Activated T-cell treated with anti-CD3 and anti-CD28 coated beads for 24 hours (primary cell): ENCODE measurements at regions not wholly inside any gene's neighbourhood (a gene's known extent, or its start where the extent isn't known, plus 50 kb on each side); places are given as distances from the start of the nearest gene placed in this dataset.
"Not testable (repeated sequence)": the region's sequence is repeated elsewhere in the genome, so short reads cannot be mapped to it uniquely, and the experiment has no call there.

Source experiments
- DNase-seq: peaks from one replicate; pipeline ENCODE4 v3.0.0-alpha.2; 2020; ENCODE audit warnings: low read depth

- DNase-seq: no peak
Measured at GRCh38 chr15:99823346-99823745, 90.1 kb upstream of the LYSMD4 start.

GRCh38 chr15:99819981-99820718, 86.9 kb upstream of the LYSMD4 start:
- no peak for DNase-seq

DNA sequence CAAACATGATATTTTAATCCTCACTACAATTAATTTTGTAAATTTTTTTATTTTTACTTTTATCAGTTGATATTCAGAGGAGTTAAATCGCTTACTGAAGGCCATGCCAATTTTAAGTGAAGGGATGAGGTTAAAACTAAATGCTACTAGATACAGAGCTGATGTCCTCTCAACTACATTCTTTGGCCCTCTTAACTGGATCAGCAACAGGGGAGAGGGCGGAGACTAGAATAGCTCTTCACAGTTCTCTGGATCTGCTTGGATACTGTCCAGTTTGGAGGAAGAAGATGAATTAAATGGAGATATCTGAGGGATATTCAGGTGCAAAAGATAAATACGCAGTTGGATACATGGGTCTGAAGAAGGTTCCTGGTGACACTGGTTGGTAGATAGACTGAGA, 85.6 kb upstream of the LYSMD4 start:
- DNase-seq: no peak

DNA sequence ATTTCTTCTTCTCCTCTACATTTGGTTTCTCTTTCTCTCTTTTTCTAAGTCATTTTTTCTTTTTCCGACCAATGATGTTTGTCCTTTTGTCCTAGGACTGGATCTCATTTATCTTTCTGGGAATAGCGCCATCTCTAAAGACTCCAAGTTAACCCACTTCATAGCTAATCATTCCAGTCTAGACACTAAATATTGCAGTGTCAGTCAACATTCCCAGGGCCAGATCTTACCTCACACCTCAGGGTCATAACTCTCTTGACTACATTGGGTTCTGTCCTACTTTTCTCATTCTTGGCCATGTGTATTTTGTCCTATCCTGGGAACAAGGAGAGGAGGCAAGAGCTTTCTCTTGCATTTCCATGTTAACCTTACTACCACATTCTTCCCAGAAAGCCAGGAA, 83.6 kb upstream of the LYSMD4 start:
- not testable (repeated sequence) for DNase-seq

DNA sequence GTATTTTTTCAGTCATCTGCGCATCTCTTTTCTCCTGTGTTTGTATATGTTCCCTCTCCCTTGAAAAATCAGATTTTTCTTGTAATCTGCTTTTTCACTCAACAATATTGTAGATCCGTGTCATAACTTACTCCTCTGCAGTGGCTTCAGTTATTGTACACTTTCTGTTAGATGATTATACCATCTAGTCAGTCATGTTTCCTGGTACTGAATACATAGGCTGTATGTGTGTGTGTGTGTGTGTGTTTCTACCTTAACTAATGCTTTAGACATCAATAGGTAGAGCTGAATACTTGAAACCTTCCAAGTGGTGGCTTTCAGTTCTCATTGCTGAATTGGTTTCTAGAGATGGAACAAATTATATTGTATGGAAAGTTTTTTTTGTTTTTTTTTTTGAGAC, 77.4 kb upstream of the LYSMD4 start:
- not testable (repeated sequence) for DNase-seq

- not testable (repeated sequence) for DNase-seq
Measured at GRCh38 chr15:99799854-99800250, 66.6 kb upstream of the LYSMD4 start.

DNA sequence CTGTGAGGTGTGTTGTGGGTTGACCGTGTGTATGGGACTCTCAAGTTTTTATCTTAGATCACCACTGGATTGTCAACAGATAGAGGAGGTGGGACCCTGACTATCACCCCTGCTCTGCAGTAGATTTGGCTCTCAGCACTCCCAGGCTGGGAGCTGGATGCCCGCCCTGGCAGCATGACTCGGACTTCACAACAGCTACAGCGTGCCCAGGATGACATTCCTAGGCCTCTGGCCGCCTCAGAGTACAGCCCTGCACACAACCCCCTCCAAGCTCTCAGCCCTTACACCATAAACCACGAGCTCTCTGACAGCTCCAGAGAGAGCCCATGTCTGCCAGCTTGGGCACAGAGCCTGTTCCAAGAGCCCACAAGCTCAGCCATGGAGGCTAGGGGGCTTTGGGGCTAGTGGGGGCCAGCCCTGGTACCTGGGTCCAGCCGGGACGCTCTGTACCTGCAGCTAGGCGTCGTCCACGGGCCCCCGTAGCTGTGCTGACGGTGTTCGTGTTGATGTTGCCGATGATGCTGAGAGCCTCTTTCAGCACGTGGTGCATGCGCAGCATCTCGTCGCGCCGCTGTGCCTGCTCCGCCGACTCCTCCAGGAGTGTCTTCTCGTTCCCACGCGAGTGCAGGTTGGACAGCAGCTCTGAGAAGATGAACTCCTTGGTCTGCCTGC, 66.1 kb upstream of the LYSMD4 start:
- DNase-seq: not testable (repeated sequence)

- not testable (repeated sequence) for DNase-seq
Measured at GRCh38 chr15:99796940-99797870, 64.0 kb upstream of the LYSMD4 start.

- DNase-seq: not testable (repeated sequence)
Measured at GRCh38 chr15:99791881-99792807, 58.9 kb upstream of the LYSMD4 start.

GRCh38 chr15:99790751-99791150, 57.5 kb upstream of the LYSMD4 start:
- DNase-seq: not testable (repeated sequence)

DNA sequence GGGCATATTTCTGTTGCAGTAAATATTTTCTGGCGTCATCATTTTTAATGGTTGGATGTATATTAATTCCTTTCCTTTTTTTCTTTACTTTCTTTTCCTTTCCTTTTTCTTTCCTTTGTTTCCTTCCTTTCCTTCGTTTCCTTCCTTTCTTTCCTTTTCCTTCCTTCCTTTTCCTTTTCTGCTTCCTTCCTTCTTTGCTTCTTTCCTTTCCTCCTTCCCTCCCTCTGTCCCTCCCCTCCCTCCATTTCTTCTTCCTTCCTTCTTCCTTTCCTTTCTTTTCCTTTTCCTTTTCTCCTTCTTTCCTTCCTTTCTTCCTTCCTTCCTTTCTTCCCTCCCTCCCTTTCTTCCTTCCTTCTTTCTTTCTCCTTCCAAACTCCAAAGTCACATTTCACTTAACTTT, 54.9 kb upstream of the LYSMD4 start:
- no peak for DNase-seq

DNA sequence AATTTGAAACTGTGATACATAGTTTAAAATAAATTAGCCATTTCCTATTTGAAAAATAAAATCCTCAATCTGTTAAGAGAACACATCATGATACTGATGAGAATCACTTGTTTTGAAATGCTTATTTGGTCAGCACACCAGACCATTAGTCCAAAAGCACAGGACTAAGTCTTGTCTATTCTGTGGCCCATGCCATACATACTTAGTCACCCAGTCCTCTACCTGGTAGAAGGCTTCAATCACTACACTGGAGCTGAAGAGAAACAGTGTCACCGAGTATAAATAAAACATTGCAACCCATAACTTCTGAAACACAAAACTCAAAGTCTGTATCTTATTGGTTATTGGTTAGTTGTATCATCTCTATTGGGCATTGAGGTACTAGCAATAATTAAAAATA, 51.6 kb upstream of the LYSMD4 start:
- not testable (repeated sequence) for DNase-seq

DNA sequence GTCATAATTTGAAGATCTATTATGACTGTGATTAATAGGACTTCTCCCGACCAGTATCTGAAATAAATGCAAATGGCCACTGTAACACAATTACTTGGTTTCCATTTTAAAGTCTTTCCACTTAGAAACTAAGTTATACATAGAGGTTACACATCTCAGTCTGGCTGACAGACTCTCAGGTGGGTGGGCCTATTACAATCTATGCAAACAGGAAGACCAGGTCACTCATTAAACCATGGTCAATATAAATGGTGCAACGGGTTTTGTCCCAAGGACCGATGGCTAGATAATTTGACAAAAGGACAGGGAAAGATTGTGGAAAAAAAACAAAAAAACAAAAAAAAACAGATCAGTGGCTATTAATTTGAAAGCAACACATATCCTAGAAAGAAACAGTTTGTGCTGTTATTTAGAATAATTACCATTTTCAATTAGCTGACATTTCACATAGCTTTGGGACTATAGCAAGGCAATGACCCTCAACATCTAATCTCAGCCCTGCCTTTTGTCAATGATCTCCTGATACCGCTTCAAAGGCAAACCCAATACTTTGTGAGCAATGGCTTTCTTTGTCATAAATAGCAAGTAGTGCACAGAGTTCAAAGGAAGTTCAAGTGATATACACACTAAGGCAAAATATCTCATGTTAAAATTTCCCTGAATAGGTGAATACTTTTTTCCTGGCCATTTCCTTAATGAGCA, 50.8 kb upstream of the LYSMD4 start:
- DNase-seq: not testable (repeated sequence)
